GM21381 (cell line): ENCODE measurements at regions not wholly inside any gene's neighbourhood (a gene's known extent, or its start where the extent isn't known, plus 50 kb on each side); places are given as distances from the start of the nearest gene placed in this dataset.
"Not testable (repeated sequence)": the region's sequence is repeated elsewhere in the genome, so short reads cannot be mapped to it uniquely, and the experiment has no call there.

ENCODE experiments used
- ATAC-seq: cut with Tn5 transposase; IDR thresholded peaks from one replicate; pipeline ENCODE4 v1.9.1; 2021; ENCODE audit warnings: mild to moderate bottlenecking, moderate library complexity; ENCODE audit not compliant: unreplicated experiment

DNA sequence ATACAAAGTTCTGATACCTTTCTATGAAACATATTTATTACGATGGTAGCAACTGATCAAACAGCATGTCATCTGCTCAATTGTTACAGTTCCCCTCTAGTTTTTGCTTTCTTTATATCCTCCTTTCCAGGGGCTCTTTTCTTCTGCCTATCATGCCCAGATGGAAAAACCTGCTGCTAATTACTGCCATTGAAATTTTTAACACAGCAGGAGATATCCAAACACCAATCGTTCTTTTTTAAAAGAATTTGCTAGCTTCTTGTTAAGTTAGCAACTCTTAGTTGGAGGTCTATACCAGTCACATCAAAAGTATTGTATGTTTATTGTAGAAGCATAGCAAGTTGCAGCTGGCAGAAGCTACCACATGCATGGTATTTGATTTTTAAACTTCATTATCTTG, 768.5 kb downstream of the NXPH1 start:
- no peak for ATAC-seq

DNA sequence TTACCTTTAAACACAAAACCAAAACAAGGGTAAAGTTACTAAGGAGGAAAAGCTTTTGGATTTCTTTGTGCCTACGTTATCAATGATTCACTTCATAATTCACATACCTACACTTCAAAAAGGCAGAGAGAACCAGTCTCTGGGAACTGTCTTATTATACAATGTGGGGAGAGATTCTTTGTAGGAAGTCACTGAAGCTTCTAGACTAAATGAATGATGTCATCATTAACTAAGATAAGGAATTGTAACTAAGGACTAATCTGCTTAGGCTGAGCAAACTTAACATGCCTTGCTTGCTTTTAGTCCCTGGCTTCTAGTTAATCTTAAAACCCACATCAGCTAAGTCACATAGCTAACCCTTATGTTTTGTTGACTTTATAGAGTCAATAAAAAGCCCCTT, 771.2 kb downstream of the NXPH1 start:
- ATAC-seq: no peak

DNA sequence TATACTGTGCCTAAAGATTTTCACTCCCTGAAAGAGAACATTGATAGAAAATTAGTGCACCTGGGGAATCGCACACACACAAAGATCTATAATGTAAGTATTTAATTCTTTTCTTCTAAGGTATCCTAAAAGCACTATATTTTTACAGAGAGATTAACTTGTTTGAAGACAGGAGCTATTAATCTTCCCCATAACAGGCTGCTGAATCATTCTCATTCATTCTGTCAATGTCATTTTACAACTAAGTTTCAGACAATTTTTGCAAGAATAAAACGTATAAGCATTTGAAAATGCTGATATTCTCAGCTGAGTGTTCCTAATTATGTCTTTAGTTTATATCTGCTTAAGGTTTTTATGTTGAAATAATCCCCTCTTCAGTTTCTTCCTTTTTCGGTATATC, 776.7 kb downstream of the NXPH1 start:
- ATAC-seq: no peak

DNA sequence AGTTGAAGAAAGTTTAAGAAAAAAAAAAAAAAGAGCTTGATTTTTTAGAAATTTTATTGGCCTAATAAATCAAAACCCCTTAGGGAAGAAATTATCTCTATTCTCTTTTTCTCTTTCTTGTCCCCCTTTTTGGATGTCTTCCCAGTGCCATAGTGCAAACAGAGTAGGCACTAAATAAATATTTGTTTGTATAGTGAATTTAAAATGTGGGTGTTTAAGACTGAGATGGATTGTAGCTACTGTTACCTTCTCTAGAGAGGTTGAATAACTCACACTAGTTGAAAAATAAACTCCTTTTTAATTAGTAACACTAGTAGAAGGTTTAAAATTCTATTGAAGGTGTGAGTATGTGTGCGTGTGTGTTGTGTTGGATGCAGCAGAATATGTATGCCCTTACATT, 783.8 kb downstream of the NXPH1 start:
- no peak for ATAC-seq

DNA sequence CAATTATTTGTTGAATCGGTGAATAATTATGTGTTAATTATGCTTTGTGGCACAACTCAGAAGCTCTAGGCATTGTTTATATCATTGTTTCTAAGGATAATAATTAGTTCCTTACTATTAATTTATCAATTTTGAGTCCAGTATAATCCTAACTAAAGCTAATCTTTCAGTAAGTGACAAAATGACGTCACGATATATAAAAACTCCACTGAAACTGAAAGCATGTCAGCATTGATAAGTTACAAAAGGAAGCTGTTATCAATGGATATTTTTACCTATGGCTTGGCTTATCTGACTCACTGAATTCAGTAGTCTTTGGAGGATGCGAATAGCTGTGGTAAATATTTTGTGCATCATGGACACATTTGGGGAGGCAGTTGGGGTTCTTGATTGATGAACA, 793.1 kb downstream of the NXPH1 start:
- ATAC-seq: no peak

DNA sequence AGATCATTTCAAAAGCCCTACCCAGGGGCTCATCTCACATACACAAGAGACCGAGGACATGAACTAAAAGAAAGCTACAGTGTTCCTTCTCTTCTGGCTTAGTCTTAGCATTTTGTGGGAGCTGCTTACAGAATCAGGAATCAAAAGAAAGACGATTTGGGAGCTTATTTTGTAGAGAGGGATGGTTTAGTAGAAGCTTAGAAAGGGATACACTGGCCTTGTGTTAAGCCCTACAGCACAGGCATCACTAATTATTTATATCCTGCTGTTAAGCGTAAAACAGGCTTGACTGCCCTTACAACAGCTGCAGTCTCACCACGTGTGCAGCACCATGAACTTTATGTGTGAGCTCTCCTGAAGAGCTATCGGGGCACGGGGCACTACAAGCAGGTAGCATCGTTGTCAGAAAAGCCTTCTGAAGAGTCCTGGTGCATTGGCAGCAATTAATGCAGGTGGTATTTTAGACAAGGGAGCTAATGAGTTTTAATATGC, 798.3 kb downstream of the NXPH1 start:
- no peak for ATAC-seq

DNA sequence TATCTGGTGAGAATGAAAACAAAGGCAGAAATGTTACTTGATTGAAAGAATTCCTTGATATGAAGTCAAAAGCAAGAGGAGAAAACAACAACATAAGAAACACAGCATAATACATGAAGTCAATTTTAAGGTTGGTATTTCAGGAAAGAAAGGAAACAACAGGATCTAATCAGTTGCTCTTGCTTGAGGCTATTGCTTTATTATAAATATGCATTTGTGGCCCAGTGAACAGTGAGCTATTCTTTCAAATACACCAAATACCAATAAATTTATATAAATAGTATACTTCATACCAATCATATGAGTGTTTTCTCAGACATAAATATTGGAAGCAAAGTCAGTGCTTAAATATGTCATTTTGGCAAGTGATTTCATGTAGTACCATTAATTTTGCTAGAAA, 806.6 kb downstream of the NXPH1 start:
- ATAC-seq: no peak

DNA sequence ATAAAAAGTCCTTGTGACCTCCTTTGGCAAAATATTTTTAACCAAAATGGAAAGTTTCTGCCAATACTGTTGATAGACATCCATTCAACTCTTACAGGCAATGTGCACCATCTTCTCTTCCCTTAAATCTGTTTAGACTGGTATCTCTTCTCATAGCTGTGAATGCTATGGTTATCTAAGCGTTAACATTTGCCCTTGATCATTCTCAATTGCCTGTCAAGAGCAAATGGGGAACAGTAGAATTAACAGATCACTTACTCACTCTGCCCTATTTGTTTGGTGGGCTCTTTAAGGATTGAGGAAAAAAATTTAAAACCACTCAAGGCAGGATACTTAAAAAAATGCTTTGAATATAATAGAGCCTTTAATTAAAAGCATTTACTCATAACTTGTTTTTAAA, 808.4 kb downstream of the NXPH1 start:
- no peak for ATAC-seq

DNA sequence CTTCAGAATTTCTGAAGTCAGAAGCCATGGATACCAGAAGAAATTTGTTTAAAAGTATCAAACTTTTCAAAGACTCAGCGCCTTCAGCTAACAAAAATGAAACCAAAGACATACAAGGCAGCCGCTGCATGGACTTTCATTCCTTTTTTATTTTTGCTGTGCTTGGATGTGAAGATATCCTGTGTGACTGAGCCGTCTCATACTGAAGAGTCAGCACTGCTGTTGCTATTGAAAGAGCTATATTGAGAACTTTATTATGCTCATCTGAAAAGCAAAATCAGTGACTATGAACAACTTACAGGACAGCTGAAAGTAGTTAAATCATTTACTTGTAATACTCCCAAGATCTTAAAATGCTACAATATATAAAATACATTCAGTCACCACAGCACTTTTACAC, 809.2 kb downstream of the NXPH1 start:
- ATAC-seq: no peak

DNA sequence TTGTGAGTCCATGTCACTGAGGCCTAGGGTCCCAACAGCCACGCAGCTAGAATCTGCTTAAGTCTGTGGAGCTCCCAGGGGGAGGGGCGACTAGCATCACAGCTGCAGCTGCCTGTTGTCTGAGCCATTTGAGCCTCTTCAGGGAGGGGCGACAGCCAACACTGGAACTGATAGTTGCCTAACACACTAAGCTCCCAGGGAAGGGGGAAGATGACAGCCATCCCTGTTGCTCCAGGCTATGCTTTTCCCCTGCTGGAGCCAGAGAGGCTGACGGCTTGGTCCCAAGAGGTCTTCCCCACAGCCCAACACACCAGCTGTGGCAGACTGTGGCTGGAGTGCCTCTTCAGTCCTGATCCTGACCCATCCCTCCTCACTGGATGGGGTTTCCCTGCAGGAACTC, 817.5 kb downstream of the NXPH1 start:
- no peak for ATAC-seq

DNA sequence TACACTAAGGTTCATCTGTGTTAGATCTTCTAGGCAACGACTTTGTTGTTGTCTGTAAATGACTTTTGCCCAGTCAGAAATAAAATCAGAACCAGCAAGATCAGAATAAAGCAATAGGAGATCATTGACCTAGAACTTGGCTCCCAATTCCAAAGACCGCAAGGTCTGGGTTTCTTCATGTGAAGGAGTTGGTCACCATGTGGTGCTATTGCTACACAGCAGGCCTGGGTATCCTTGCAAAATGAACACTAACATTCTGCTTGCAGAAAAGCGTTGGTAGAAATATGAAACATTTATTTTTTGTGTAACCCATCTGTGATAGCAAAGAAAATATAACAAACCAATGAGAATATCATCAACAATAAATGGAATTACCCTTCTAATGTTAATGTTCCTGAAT, 831.0 kb downstream of the NXPH1 start:
- no peak for ATAC-seq

DNA sequence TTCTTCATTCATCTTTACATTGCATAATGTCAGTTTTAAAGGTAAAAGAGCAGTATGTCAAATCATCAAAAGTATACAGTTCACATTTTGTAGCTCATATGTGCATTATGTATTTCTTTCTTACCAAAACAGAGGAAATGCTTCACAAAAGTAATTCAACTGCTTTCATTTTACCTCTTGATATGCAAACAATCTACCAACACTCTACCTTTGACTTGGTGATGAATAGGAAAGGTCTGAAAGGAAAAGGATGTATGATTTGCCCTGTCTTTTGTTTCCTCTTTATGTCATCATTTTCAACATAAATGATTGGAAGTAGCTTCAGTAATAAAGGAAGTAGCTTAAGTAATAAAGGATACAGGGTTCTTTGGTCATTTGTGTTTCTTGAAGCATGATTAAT, 846.7 kb downstream of the NXPH1 start:
- no peak for ATAC-seq

DNA sequence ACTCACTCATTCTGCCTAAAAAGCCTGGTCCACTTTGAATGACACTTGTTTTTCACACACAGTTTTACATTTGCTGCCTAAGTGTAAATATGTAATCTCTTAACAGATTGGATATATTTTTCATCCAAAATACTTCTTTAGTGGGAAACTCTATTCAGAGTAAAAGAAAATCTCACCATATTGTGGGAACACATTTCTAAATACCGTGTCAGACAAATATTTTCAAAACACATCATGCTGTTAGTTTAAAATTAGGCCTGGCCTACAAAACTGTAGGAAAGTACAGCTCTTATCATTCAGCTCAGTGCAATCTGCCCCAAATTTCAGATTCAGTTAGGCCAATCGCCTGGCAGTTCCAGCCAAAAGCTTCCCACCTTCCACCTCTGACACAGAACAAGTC, 849.8 kb downstream of the NXPH1 start:
- no peak for ATAC-seq

DNA sequence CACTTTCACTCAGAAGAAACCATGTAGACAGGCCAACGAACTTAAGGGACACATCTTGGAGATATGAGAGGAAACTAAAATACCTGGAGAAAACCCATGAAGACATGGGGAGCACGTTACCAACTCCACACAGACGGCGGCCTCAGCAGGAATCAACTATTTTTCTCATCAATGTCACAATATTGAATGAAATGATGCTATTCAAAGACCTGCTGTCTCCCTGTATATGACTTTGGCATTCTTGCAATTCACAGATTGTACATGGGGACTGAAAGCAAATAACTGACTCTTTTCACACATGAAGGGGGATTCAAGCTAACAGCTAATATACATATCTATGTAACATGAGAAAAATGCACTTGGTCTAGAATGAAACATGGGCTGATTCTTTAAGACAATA, 869.0 kb downstream of the NXPH1 start:
- ATAC-seq: no peak

DNA sequence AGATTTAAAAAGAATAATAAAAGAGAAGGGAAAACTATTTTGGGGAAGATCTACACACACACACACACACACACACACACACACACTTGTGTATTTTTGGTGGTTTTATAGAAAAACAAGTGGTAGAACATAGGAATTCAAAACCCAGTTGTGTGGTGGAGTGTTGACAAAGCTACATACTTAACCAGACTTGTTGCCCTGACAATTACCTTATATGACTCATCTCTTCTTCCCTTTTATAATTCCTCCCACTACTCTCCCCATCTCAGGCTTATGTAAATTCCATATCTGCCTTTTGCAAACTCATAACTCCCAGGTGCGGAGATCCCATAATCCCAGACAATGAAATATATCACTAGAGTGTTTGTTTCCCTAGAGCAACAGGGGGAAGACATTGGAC, 873.7 kb downstream of the NXPH1 start:
- ATAC-seq: no peak

DNA sequence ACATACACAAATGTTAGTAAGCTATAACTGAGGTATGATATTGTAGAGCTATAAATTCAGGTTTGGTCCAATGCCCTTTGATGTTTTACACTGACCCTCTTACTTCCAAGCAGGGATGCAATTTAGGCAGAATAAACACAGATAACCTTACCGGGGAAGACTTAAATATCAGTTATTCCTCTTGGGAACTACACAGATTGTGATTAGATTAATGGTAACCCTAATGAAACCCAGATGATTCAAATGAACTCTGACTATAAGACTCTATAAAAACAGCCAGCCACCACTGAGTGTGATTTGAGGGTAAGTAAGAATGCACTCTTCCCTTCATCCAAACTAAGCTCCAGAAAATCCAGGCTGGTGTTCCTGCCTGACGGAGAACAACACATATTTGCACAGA, 891.1 kb downstream of the NXPH1 start:
- no peak for ATAC-seq

DNA sequence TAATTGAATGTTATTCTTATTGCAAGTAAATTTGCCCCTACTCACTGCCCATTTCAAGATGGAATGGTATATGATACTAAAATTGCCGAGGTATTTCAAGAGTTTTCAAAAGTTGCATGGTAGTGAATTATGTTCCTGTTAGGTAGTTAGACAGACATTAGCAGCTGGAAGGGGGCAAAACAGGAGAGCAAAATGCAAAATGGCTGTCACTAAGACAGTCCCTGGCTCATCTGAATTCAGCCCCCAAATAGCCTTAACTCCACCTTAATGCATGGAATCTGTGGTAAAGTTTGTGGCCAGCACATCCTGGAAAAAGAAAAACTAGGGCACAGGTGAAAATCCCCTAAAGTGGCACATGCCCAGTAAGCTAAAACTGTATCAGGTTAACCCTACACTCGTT, 894.9 kb downstream of the NXPH1 start:
- no peak for ATAC-seq

DNA sequence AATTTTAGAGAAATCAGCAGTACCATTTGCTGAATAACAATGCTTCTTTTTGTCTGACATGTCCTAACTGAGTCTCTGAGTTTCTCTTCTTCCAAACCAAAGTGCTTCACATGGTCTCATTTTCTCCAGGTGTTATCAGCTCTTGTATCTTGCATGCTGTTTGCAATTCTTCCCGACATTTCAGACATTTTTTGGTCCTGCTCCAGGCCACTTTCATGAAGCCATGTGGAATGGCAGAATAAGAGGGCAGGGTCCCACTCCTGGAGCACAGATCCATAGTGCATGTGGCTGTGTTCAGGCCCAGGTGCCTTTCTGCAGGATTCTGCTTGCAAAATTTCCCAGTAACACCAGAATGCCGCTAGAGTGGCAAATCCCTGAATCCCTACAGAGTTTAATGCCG, 916.2 kb downstream of the NXPH1 start:
- ATAC-seq: no peak

DNA sequence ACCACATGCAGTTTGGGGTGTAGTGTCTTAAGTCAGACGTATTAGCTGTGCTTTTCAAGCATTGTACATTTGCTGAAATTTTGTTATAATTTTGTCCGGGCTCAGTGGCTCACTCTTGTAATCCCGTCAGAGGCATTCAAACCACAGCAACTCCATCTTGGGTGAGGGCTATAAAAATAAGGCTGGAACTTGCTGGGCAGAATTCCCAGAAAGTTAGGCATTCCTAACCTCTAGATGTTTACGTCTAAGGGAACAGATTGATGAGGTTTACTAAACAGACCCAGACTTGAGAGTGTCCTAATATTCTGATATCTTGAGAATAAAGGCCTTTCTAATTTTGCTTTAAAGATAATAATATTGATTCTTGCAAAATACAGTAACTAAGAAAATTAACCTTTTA, 957.8 kb downstream of the NXPH1 start:
- no peak for ATAC-seq

DNA sequence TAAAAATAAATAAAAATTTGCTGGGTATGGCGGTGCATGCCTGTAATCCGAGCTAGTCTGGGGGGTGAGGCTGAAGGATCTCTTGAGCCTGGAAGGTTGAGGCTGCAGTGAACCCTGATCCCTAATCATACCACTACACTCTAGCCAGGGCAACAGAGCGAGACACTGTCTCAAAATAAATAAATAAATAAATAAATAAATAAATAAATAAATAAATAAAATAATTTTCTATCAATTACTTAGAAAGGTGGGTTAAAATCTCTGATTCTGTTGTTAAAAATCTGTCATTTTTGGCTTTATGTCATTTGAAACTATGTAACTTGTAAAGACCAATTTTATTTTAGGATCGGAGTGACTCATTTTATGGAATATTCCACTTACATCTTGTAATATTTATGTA, 958.6 kb downstream of the NXPH1 start:
- no peak for ATAC-seq

DNA sequence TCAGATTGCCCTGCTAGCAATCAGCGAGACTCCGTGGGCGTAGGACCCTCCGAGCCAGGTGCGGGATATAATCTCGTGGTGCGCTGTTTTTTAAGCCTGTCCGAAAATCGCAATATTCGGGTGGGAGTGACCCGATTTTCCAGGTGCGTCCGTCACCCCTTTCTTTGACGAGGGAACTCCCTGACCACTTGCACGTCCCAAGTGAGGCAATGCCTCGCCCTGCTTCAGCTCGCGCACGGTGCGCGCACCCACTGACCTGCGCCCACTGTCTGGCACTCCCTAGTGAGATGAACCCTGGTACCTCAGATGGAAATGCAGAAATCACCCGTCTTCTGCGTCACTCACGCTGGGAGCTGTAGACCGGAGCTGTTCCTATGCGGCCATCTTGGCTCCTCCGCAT, 971.0 kb downstream of the NXPH1 start:
- ATAC-seq: not testable (repeated sequence)

DNA sequence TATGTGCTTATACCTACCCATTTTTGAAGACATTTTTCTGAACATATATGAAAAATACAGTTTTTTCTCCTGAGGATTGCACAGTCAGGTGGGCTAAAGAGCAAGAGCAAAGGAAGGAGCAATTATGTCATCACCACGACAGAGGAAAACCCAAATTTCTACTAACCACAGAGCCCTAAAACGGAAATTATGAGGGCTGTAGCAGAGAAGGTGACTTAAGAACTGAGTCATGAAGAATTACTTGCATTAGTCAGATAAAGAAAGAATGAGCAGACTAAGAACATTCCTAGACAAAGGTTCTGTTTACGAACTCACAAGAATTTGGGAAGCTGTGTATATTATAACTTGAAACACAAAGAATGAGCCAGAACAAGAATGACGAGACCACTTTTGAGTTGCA, 974.4 kb downstream of the NXPH1 start:
- ATAC-seq: no peak

DNA sequence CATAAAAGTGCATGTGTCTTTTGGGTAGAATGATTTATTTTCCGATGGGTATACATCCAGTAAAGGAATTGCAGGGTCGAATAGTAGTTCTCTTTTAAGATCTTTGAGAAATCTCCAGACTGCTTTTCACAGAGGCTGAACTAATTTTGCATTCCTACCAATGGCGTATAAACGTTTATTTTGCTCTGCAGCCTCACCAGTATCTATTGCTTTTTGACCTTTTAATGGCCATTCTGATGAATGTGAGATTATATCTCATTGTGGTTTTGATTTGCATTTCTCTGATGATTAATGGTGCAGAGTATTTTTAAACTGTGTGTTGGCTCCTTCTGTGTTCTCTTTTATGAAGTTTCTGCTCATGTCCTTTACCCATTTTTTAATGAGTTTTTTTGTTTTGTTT, 1020.1 kb downstream of the NXPH1 start:
- ATAC-seq: no peak

DNA sequence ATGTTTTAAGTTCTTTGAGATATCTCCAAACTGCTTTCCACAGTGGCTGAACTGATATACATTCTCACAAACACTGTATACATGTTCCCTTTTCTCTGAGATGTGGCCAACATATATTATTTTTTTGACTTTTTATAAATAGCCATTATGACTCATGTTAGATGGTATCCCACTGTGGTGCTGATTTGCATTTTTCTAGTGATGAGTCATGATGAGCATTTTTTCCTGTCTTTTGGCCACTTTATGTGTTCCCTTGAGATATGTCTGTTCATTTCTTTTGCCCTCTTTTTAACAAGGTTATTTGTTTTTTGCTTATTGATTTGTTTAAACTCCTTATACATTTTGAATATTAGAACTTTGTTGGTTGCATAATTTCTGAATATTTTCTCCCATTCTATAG, 1055.1 kb downstream of the NXPH1 start:
- no peak for ATAC-seq
